Osteoblast (primary cell): ENCODE measurements at regions not wholly inside any gene's neighbourhood (a gene's known extent, or its start where the extent isn't known, plus 50 kb on each side); places are given as distances from the start of the nearest gene placed in this dataset.

ENCODE experiments used
- DNase-seq: peaks from one replicate; pipeline ENCODE4 v3.0.0; 2011; ENCODE audit warnings: low spot score, mixed read lengths; ENCODE audit not compliant: insufficient read length; ENCODE audit errors: missing footprints
- H2AFZ ChIP-seq: 2 replicates; pipeline ENCODE4 v1.6.0; 2011; ENCODE audit warnings: mild to moderate bottlenecking, low read length
- H3K27ac ChIP-seq: 2 replicates; pipeline ENCODE4 v1.5.1; 2011; ENCODE audit warnings: mild to moderate bottlenecking, low read depth, low read length, moderate library complexity
- H3K27me3 ChIP-seq: 2 replicates; pipeline ENCODE4 v1.6.0; 2012; ENCODE audit warnings: mild to moderate bottlenecking, control low read depth, inconsistent platforms, low read length, moderate library complexity; ENCODE audit not compliant: insufficient read depth
- H3K36me3 ChIP-seq: 2 replicates; pipeline ENCODE4 v1.5.1; 2011; ENCODE audit warnings: mild to moderate bottlenecking, low read length, control low read depth, moderate library complexity; ENCODE audit not compliant: insufficient read depth
- H3K4me1 ChIP-seq: 2 replicates; pipeline ENCODE4 v1.5.1; 2011; ENCODE audit warnings: mild to moderate bottlenecking, low read length, control low read depth, moderate library complexity; ENCODE audit not compliant: insufficient read depth
- H3K4me2 ChIP-seq: 2 replicates; pipeline ENCODE4 v1.6.0; 2011; ENCODE audit warnings: mild to moderate bottlenecking, low read length; ENCODE audit not compliant: insufficient read depth
- H3K4me3 ChIP-seq: fragments of 200-600 bp; sonication (generic); 3 replicates; pipeline ENCODE4 v1.5.1; 2012; ENCODE audit warnings: mild to moderate bottlenecking, low read length, inconsistent platforms; ENCODE audit not compliant: insufficient read depth
- H3K79me2 ChIP-seq: 2 replicates; pipeline ENCODE4 v1.6.0; 2012; ENCODE audit warnings: mild to moderate bottlenecking, low read length, control low read depth, inconsistent platforms; ENCODE audit not compliant: insufficient read depth
- H3K9me3 ChIP-seq: 2 replicates; pipeline ENCODE4 v1.5.1; 2011; ENCODE audit warnings: low read depth, low read length, control low read depth
- H4K20me1 ChIP-seq: 2 replicates; pipeline ENCODE4 v1.6.0; 2012; ENCODE audit warnings: mild to moderate bottlenecking, low read length, control low read depth; ENCODE audit not compliant: insufficient read depth
- TF ChIP-seq, protein P1 (sequence below): IDR thresholded peaks from 2 replicates; pipeline ENCODE4 v1.5.1; 2011; ENCODE audit warnings: mild to moderate bottlenecking, low read depth, low read length, moderate library complexity; ENCODE audit errors: extremely low read depth

DNA sequence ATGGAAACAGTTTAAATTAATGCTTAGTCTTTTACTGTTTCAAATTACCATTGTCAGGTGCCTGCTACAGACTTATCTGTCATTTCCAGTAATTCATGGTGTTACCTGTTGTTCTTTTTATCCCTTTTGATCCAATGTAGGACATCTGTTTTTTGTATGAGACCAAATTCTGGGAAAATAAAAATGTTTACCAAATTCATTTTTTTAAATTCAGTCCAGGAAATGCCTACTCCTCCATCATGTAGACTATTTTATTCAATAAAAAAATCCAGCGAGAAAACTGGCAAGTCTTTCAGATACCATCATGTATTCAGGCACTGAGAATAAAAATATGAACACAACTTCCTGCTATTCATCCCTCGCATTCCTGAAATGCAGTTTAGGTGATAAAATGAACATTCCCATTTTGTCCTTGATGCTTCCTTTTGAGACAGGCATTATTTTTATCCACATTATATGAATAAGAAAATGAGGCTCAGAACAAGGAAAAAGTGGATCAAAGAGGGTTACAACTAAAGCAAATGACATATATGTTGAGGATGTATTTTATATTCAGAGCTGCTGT is 584.2 kb downstream of the SPRY1 start:
- Histone ChIP-seq H4K20me1 (no peaks in the 10 kb centered on the region), H3K4me2 (no peak overlapping the region), H3K27ac (no peak overlapping the region), H3K27me3 (no peaks in the 10 kb centered on the region), H3K36me3 (no peaks in the 10 kb centered on the region), H3K4me3 (no peak overlapping the region), H2AFZ (no peak overlapping the region), H3K79me2 (no peaks in the 10 kb centered on the region), H3K4me1 (peaks cover 5% of the 10 kb centered on the region), H3K9me3 (peaks cover 3% of the 10 kb centered on the region)
- no peak for DNase-seq
- TF ChIP-seq, protein P1, sequence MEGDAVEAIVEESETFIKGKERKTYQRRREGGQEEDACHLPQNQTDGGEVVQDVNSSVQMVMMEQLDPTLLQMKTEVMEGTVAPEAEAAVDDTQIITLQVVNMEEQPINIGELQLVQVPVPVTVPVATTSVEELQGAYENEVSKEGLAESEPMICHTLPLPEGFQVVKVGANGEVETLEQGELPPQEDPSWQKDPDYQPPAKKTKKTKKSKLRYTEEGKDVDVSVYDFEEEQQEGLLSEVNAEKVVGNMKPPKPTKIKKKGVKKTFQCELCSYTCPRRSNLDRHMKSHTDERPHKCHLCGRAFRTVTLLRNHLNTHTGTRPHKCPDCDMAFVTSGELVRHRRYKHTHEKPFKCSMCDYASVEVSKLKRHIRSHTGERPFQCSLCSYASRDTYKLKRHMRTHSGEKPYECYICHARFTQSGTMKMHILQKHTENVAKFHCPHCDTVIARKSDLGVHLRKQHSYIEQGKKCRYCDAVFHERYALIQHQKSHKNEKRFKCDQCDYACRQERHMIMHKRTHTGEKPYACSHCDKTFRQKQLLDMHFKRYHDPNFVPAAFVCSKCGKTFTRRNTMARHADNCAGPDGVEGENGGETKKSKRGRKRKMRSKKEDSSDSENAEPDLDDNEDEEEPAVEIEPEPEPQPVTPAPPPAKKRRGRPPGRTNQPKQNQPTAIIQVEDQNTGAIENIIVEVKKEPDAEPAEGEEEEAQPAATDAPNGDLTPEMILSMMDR: no peak

DNA sequence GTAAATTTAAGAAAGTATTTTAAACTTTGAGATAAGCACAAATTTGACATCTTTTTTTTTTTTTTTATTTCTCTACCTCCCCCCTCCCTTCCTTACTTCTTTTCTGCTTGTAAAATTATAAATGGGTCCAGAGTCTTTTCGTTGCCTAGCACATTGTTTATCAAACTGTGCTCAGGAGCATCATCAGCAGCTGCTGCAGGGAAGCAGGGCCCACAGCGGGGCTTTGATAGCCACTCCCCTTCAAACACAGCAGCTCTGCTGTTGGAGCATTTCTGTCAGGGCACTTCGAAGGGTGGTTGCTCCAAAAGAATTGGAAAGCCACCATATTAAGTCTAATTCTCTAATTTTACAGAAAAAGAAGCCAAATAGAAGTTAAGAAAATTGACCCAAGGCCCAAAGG is 588.3 kb downstream of the SPRY1 start:
- DNase-seq: no peak
- Histone ChIP-seq H3K4me2 (no peak overlapping the region), H3K36me3 (no peaks in the 10 kb centered on the region), H3K4me1 (peaks cover 21% of the 10 kb centered on the region), H2AFZ (no peak overlapping the region), H4K20me1 (no peaks in the 10 kb centered on the region), H3K79me2 (no peaks in the 10 kb centered on the region), H3K4me3 (no peak overlapping the region), H3K27me3 (no peaks in the 10 kb centered on the region), H3K9me3 (peaks cover 3% of the 10 kb centered on the region), H3K27ac (no peak overlapping the region)
- TF ChIP-seq, protein P1: no peak

DNA sequence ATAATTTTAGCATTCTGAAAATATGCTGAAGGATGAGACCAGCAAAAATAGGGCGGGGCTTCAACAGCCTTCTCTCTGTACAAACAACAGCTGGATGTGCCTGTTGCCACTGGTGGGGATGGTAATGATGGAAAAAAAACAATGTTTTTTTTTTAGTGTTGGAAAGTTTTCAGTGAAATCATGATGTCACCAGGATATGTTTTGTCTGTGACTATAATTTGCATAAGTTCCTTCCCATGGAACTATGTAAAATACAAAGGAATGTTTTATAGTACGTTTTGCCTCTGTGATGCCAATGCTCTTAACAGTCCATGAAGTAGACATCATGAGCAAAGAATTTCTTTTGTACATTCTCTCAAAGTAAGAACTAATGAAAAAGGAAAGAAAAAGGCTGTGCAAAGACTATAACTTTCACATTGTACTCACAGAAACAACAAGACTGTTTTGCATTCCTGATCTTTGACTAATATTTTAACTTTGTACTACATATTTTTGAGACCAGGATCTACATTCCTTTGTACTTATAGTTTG is 589.7 kb downstream of the SPRY1 start:
- H3K4me3 ChIP-seq: peak overlapping the region; percentile 27
- no peak overlapping the region for H2AFZ ChIP-seq
- no peaks in the 10 kb centered on the region for H3K27me3 ChIP-seq
- H3K4me1 ChIP-seq: peaks cover 21% of the 10 kb centered on the region
- peak; percentile 27 for DNase-seq
- TF ChIP-seq, protein P1: no peak
- H3K36me3 ChIP-seq: no peaks in the 10 kb centered on the region
- no peaks in the 10 kb centered on the region for H4K20me1 ChIP-seq
- H3K79me2 ChIP-seq: no peaks in the 10 kb centered on the region
- peak overlapping the region; percentile 84 for H3K27ac ChIP-seq
- peak overlapping the region; percentile 63 for H3K4me2 ChIP-seq
- peaks cover 3% of the 10 kb centered on the region for H3K9me3 ChIP-seq

DNA sequence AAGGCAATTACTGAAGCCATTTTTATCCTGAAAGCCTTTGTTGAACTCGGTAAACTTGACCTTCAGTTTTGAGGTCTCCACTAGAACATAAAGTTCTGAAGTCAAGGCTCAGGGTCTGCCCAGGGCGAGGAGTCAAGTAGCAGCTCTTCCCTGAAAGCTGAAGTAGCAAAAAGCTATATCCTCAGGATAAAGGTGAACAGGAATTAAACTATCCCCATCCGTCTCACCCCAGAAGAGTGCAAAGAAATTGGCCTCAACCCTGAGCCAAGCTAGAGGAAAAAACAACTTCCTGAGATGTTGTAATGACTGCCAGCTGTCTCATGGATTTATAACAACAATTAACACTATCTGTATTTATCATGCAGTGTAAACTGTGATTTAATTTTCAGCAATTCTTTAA is 590.8 kb downstream of the SPRY1 start:
- peak overlapping the region; percentile 84 for H3K27ac ChIP-seq
- no peaks in the 10 kb centered on the region for H3K36me3 ChIP-seq
- no peaks in the 10 kb centered on the region for H3K27me3 ChIP-seq
- no peak overlapping the region for H2AFZ ChIP-seq
- no peaks in the 10 kb centered on the region for H4K20me1 ChIP-seq
- no peak for DNase-seq
- peaks cover 3% of the 10 kb centered on the region for H3K9me3 ChIP-seq
- no peaks in the 10 kb centered on the region for H3K79me2 ChIP-seq
- TF ChIP-seq, protein P1: no peak
- H3K4me1 ChIP-seq: peaks cover 21% of the 10 kb centered on the region
- no peak overlapping the region for H3K4me2 ChIP-seq
- no peak overlapping the region for H3K4me3 ChIP-seq
